ENCODE measurements at regions not wholly inside any gene's neighbourhood (a gene's known extent, or its start where the extent isn't known, plus 50 kb on each side); places are given as distances from the start of the nearest gene placed in this dataset.

- TF ChIP-seq, protein P1, sequence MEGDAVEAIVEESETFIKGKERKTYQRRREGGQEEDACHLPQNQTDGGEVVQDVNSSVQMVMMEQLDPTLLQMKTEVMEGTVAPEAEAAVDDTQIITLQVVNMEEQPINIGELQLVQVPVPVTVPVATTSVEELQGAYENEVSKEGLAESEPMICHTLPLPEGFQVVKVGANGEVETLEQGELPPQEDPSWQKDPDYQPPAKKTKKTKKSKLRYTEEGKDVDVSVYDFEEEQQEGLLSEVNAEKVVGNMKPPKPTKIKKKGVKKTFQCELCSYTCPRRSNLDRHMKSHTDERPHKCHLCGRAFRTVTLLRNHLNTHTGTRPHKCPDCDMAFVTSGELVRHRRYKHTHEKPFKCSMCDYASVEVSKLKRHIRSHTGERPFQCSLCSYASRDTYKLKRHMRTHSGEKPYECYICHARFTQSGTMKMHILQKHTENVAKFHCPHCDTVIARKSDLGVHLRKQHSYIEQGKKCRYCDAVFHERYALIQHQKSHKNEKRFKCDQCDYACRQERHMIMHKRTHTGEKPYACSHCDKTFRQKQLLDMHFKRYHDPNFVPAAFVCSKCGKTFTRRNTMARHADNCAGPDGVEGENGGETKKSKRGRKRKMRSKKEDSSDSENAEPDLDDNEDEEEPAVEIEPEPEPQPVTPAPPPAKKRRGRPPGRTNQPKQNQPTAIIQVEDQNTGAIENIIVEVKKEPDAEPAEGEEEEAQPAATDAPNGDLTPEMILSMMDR (IDR thresholded peaks at IDR 0.05), result no peak
- TF ChIP-seq POLR2A (IDR thresholded peaks at IDR 0.05), result no peak
Measured at GRCh38 chr11:116167706-116168458, 604.9 kb downstream of the BUD13 start.
